Activated naive CD4-positive, alpha-beta T cell treated with anti-CD3 and anti-CD28 coated beads, Interleukin-2, amount 50 U/mL, for 72 hours (primary cell): ENCODE measurements at regions not wholly inside any gene's neighbourhood (a gene's known extent, or its start where the extent isn't known, plus 50 kb on each side); places are given as distances from the start of the nearest gene placed in this dataset.

Experiments used
- ATAC-seq, 2 donors: fragments of 150-1000 bp; cut with Tn5 transposase; 2 replicates each; pipeline ENCODE4 v1.10.0; 2021; ENCODE audit warnings: mild to moderate bottlenecking in 2 of 2, moderate library complexity in 2 of 2
- DNase-seq, 2 donors: peaks; one replicate each; pipeline ENCODE4 v3.0.0; 2021 to 2022; ENCODE audit warnings: low spot score in 2 of 2
- H3K27ac Mint-ChIP-seq, 2 donors: one replicate each; pipeline ENCODE4 v1.8.0; 2022; ENCODE audit warnings: mild to moderate bottlenecking in 2 of 2, mixed read lengths in 2 of 2
- H3K36me3 Mint-ChIP-seq, 2 donors: one replicate each; pipeline ENCODE4 v1.8.0; 2022; ENCODE audit warnings: mixed read lengths in 2 of 2
- H3K9me3 Mint-ChIP-seq, 2 donors: one replicate each; pipeline ENCODE4 v1.8.0; 2022; ENCODE audit warnings: mixed read lengths in 2 of 2

DNA sequence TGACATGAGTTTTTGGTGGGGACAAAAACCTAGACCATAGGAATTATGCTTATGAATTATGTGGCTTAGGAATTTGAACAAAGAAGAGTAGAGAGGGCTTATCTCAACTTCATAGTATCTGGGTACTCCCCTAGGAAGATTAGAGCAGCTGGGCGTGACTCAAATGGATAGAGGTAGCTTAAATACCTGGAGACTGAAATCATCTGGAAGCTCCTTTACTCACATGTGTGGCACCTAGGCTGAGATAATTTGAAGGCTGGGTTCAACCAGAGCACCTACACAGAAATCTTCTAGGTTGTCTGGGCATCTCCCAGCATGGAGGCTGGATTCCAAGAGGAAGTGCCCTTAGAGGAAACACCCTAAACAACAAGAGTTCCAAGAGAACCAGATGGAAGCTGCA is 393.9 kb downstream of the ADAMTS20 start:
- Mint-ChIP-seq H3K9me3 (peaks cover 4 to 22% of the 10 kb centered on the region in 2 donors), H3K27ac (no peak overlapping the region), H3K36me3 (no peaks in the 10 kb centered on the region)
- no peak for ATAC-seq
- DNase-seq, result no peak

DNA sequence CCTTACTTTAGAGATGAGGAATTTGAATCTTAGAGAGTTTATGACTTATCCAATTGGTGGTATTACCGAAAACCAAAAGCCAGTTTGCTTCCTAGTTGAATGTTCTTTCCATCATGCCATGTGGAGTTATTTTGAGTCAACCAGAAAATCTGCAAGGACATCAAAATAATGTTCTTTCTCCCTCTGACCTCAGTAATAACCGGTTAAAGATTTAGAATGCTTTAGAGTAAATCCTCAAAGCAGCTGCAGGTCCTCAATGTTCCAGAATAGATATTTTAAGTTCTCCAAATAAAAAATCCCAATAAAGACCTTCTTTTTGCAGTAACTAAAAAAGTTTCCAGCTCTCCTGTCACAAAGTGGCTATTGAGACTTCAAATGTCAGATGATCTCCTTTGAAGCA is 396.6 kb downstream of the ADAMTS20 start:
- no peak overlapping the region for H3K27ac Mint-ChIP-seq
- peaks cover 0 to 19% of the 10 kb centered on the region in 2 donors for H3K9me3 Mint-ChIP-seq
- ATAC-seq, result no peak
- no peak for DNase-seq
- no peaks in the 10 kb centered on the region for H3K36me3 Mint-ChIP-seq

DNA sequence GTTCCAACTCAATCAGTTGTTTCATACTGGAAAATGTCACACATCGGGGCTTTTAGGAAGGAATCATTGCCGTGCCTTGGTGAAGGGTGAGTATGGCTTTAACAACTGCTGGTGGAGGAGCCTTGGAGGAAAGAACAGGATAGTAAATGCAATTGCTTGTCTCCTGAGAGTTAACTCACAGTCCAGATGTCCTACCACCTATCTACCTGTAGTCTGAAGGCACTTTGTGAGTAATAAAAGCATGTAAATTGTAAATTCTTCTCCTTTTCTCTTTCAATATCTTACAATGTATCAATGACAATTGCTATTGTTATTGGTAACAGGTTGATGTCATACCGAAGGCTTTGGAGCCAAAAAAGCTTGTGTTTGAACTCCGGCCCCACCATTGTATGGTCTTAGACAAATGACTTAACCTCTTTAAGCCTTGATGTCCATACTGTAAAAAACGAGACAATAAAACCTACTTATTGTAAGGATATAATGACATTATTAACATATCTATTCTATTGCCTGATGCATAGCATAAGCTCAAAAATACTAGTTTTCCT is 397.4 kb downstream of the ADAMTS20 start:
- ATAC-seq, result no peak
- no peak overlapping the region for H3K27ac Mint-ChIP-seq
- no peak for DNase-seq
- peaks cover 0 to 19% of the 10 kb centered on the region in 2 donors for H3K9me3 Mint-ChIP-seq
- H3K36me3 Mint-ChIP-seq, result no peaks in the 10 kb centered on the region

DNA sequence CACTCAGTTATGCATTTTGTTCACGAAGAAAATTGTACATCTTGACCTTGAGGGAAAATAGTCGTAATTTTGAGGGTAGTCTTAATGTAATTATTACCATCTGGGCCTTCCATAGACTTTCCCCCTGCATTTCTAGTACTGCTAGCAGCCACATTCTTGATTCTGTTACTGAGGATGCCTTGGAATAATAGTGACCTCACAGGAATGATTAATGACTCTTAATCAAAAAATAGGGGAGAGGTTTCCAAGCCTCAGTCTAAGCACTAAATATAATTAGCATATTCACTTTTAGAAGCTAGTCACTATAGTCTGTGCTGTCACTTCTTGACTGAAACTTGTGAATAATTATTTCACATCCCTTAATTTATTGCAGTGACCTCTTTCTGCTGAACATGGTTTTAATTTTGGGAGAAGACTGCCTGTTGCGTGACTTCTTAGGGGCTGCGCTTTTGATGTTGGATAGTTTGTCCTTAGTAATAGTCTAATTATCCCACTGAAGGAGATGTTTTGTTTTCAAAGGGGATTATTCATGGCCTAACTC is 400.5 kb downstream of the ADAMTS20 start:
- no peak overlapping the region for H3K27ac Mint-ChIP-seq
- no peak for DNase-seq

DNA sequence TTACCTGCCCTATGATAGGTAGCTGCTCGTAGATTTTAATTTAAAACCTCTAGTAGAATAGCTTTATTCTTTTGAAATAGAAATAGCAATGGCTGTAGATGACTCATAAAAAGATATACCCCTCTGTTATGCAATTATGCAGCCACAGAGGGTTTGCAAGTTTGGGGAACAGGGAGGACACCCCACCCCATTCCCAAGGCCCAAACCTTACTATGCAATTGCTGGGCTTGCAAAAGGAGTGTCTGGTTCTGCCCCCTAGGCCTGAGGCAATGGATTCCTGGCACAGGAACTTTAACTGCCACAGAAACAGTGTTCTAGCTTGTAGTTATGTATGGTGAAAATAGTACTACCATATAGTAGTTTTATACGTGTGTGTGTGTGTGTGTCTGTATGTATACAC is 403.3 kb downstream of the ADAMTS20 start:
- H3K36me3 Mint-ChIP-seq, result no peaks in the 10 kb centered on the region
- peaks cover 0 to 4% of the 10 kb centered on the region in 2 donors for H3K9me3 Mint-ChIP-seq
- DNase-seq (no peak), ATAC-seq (no peak)
- no peak overlapping the region for H3K27ac Mint-ChIP-seq

More for the DNA sequence above, 400.5 kb downstream of the ADAMTS20 start:
- no peak for ATAC-seq
- no peaks in the 10 kb centered on the region for H3K36me3 Mint-ChIP-seq
- peaks cover 0 to 4% of the 10 kb centered on the region in 2 donors for H3K9me3 Mint-ChIP-seq

DNA sequence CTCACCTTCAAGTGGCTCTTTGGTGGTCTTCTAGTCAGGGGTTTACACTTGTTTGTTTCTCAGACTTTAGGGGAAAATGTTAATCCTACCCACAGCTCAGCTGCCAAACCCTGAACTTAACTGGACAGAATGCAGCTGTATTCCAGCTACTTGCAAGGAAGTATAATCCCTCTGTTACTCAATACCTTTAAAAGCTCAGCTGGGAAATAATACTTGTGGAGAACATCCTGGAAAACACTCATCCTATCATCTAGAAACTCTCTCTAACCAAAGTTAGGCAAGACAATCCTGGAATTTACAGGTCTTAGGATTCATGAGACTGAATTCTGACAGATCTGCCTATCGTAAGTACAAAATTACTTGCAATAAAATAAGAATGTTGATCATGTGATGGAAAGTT is 404.1 kb downstream of the ADAMTS20 start:
- DNase-seq, result no peak
- H3K9me3 Mint-ChIP-seq, result peaks cover 0 to 7% of the 10 kb centered on the region in 2 donors
- H3K27ac Mint-ChIP-seq, result no peak overlapping the region
- ATAC-seq, result no peak
- no peaks in the 10 kb centered on the region for H3K36me3 Mint-ChIP-seq

DNA sequence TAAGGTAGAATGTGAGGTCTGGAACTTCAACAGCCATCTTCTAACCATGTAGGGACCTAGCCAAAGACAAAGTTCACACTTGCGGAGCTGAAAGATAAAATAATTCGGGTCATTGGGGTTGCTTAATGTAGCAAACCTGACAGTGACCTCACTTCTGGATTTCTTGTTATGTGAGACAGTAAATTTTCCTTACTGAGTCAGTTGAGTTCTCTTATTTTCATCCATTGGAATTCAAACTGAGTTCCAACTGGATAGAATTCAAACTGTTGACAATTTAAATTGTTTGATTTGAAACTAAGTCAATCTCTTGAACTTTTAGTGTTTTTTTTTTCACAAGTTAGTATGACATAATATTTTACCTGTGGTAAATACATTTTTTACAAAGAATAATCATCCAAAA is 406.5 kb downstream of the ADAMTS20 start:
- H3K27ac Mint-ChIP-seq, result no peak overlapping the region
- no peaks in the 10 kb centered on the region for H3K36me3 Mint-ChIP-seq
- peaks cover 6 to 13% of the 10 kb centered on the region in 2 donors for H3K9me3 Mint-ChIP-seq
- DNase-seq (no peak), ATAC-seq (no peak)

DNA sequence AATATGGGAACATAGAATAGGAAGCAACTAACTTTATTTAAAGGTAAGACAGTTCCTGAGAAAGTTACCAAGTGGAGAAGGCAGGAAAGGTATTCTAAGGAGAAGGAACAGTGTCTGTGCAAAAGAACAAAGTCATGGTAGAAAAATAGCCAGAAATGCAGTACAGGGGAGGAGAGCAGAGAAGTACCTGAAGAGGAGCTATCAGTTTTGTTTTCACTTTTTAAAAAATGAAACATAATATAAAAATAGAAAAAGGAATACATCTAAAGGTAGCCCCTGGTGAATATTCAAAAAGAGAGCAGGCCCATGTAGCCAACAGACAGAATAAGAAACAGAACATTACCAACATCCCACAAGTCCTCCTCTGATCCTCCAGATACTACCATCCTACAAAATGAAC is 408.7 kb downstream of the ADAMTS20 start:
- no peak for ATAC-seq
- Mint-ChIP-seq H3K36me3 (no peaks in the 10 kb centered on the region), H3K27ac (no peak overlapping the region), H3K9me3 (peaks cover 10 to 18% of the 10 kb centered on the region in 2 donors)
- DNase-seq, result no peak

DNA sequence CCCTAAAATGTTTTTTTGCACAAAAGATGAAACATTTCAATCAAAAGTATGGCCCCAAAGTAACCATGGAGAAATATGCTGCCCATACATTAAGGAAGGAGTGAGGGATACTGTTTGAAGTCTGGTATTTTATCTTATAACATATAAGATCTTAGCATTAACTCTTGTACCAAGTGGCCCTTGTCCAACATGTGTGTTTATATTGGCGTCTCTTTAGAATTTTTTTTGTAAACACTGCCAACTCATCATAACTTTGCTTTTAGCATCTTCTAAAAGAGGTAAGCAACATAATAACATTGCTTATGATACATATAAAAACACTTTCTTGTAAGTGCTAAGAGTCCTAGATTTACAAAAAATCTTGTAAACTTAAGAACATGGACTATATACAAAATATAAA is 419.7 kb downstream of the ADAMTS20 start:
- no peak overlapping the region for H3K27ac Mint-ChIP-seq
- ATAC-seq (no peak), DNase-seq (no peak)
- H3K9me3 Mint-ChIP-seq, result peaks cover 4 to 9% of the 10 kb centered on the region in 2 donors
- no peaks in the 10 kb centered on the region for H3K36me3 Mint-ChIP-seq

DNA sequence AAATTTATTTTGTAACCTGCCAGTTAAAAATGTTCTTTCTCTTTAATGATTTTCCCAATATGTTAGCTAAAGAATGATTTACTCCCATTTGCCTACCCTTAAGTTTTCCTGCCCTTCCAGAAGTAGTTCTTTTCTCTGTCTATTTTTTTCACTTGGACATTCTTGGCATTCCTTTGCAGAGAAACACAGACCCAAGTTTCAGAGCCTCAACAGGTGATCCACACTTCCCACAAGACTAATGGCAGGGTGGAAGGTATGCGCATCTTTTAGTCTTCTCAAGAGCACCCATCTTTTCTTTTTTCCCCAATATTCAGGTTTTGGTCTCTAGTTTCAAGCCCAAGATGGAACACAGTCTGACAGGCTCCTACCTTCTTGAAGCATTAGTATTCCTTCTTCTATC is 420.7 kb downstream of the ADAMTS20 start:
- H3K36me3 Mint-ChIP-seq, result no peaks in the 10 kb centered on the region

DNA sequence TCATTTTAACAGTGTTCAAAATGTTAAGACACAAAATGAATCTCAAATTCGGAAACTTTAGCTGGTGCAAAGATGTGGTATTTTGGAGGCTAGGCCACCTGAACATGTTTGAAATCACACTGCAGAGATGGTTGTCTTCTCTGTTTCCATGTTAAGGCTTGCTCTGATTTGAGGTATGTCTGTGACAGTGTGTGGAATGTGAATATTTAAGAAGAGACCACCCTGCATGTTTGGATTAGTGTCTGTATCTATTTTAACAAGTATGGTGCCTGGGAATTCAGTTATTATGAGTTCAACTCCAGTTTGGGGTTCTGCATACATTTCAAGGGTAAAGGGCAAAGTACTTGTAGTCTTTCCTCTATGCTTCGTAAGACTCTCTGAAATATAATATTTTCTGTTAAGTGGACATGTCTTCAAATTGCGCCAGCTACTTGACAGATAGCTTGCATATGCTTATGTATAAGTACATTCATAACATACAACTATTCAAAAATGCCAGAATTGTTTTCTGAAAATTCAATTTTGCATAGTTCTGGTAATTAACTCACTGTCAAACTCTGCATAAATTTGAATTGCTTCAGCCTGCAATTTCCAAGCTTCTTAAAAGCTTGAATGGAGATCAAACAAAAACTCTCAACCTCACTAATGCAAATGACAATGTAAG is 424.0 kb downstream of the ADAMTS20 start:
- ATAC-seq (no peak), DNase-seq (no peak)
- no peak overlapping the region for H3K27ac Mint-ChIP-seq
- H3K9me3 Mint-ChIP-seq, result peaks cover 4 to 6% of the 10 kb centered on the region in 2 donors
- H3K36me3 Mint-ChIP-seq, result no peaks in the 10 kb centered on the region

More for the DNA sequence above, 420.7 kb downstream of the ADAMTS20 start:
- ATAC-seq (no peak), DNase-seq (no peak)
- Mint-ChIP-seq H3K9me3 (peaks cover 4 to 9% of the 10 kb centered on the region in 2 donors), H3K27ac (no peak overlapping the region)

DNA sequence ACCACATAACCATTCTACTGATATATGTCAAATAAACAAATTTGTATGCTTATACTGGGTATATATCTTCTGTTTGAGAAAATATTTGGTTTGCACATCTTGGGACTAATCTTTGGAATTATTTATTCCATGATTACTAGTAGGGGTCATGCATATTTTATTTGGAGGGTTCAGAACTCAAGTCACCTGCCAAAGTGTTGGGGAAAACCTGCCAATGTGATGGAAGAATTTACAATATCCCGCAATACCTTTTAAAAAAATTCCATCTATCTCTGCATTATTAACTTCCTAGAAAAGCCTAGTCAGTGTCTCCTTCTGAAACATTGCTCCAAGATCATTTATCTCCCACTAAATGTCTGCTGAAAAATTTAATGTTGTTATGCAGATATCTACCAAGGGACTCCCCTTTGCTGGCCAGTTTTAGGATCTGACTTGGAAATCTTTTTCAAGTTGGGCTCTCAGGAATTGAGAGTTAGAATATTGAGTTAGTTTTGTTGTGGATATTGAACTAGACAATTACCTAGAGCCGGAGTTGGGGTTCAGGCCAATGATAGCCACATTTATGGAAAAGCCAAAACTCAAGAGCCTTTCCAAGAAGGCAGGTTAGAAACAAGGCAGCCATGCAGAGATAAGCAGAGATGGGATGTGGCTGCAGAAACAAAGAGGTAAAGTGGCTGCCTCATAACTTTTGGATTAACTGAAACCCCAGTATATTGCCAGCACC is 425.2 kb downstream of the ADAMTS20 start:
- H3K9me3 Mint-ChIP-seq, result peaks cover 9 to 11% of the 10 kb centered on the region in 2 donors
- no peak overlapping the region for H3K27ac Mint-ChIP-seq
- no peaks in the 10 kb centered on the region for H3K36me3 Mint-ChIP-seq
- DNase-seq (no peak), ATAC-seq (no peak)

DNA sequence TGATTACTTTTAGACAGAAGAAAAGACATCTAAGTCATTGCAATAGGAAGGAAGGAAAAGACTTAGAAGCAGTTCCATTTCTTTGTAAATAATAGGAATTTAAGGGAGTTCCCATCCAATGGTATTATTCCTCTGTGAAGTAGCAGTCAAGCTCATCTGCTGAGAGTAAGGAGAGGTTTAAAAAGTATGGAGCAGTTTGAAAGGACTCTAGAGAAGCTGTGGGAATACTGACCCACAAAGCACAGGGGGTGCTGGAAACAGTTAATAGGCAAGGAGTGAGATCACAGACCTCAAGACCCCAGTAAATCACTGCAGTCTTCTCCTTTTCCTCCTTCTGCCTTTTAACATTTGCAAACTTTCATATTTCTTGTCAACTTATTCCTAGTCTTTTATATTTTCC is 428.5 kb downstream of the ADAMTS20 start:
- H3K9me3 Mint-ChIP-seq, result peaks cover 7 to 11% of the 10 kb centered on the region in 2 donors
- H3K36me3 Mint-ChIP-seq, result no peaks in the 10 kb centered on the region
- DNase-seq, result no peak
- H3K27ac Mint-ChIP-seq, result no peak overlapping the region
- ATAC-seq, result no peak

DNA sequence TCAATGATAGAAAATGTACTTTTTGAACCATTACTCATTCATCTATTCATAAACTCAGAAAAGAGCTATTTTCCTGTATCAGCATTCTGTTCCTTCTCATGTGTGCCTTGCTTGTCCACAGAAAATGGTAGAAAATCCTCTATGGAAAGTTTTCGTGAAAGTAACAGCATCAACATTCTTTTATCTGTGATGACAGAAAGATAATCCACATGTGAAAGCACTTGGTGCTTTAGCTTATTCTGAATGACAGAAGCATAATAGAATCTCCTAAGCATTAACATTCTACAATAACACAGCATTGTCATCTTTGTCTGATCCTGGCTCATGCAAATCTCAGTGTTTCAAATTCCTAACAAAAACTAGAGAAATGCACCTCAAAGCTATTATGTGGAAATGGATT is 431.9 kb downstream of the ADAMTS20 start:
- Mint-ChIP-seq H3K36me3 (no peaks in the 10 kb centered on the region), H3K27ac (no peak overlapping the region), H3K9me3 (peaks cover 7 to 9% of the 10 kb centered on the region in 2 donors)
- DNase-seq, result no peak
- ATAC-seq, result no peak

DNA sequence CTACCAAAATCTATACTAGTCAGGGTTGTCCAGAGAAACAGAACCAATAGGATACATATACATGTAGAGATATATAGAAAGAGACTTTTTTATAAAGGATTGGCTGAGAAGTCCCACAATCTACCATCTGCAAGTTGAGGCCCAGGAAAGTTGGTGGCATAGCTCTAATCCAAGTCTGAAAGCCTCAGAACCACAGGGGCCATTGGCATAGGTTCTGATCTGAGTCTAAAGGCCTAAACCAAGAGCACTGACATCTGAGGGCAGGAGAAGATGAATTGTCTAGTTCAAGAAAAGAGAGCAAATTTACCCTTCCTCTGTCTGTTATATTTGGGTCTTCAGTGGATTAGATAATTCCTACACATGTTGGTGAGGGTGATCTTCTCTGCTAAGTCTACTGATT is 433.1 kb downstream of the ADAMTS20 start:
- Mint-ChIP-seq H3K36me3 (no peaks in the 10 kb centered on the region), H3K27ac (no peak overlapping the region), H3K9me3 (peaks cover 7 to 9% of the 10 kb centered on the region in 2 donors)
- DNase-seq (no peak), ATAC-seq (no peak)

DNA sequence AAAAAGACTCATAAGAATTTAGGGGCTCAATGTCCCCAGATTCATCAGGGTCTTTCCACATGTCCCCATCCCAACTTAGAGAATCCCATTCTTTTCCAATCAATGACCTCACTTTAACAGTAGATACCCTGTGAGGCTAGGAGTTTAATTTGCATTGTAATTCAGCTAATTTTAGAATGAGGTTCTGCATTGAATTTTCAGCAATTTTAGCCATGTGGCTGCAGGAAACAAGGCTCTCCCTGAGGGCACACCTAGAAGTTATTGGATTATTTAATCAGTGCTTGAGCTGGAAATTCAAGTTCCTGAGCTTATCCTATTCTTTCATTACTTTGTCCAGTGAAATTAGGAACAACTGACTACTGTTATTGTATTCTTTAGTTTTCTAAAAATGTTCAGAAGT is 433.8 kb downstream of the ADAMTS20 start:
- no peaks in the 10 kb centered on the region for H3K36me3 Mint-ChIP-seq
- DNase-seq (no peak), ATAC-seq (no peak)
- H3K27ac Mint-ChIP-seq, result no peak overlapping the region
- peaks cover 7 to 9% of the 10 kb centered on the region in 2 donors for H3K9me3 Mint-ChIP-seq

DNA sequence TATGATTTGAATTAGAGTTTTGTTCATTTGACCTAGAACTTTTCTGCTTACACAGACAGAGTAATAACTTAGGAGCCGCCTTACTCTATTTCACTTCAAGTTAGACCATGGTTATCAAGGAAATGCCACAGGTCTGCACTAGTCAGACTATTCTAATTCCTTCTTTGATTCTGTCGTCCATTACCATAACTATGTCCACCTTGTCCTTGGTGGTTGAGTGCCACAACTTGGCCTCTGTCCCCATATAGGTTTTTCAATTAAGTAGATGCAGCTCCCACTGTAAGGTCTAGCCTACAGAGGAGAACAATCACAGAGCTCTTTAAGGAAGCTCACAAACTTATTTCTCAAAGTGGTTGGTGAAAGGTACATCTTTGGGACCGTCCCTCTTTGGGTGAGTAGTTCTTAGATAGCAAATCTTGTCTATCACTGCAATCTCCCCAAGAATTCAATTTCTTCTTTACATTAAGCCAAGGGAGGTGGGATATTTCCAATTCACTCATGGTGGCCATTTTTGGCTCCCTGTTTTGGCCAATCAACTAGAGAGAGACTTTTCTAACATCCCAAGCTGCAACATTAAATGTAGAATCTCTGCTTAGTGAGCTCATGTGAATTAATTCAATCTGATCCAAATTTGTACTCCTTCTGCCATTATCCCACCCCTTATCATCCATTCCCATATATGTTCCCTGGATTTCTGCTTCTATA is 434.6 kb downstream of the ADAMTS20 start:
- Mint-ChIP-seq H3K9me3 (peaks cover 7 to 8% of the 10 kb centered on the region in 2 donors), H3K27ac (no peak overlapping the region), H3K36me3 (no peaks in the 10 kb centered on the region)
- ATAC-seq, result no peak
- DNase-seq, result no peak
